Rectal smooth muscle tissue (tissue), 1 donor: ENCODE measurements at regions not wholly inside any gene's neighbourhood (a gene's known extent, or its start where the extent isn't known, plus 50 kb on each side); places are given as distances from the start of the nearest gene placed in this dataset.
"Not testable (repeated sequence)": the region's sequence is repeated elsewhere in the genome, so short reads cannot be mapped to it uniquely, and the experiment has no call there.

Experiments
- H3K27ac ChIP-seq: one replicate; pipeline ENCODE4 v1.7.0; 2013; ENCODE audit warnings: low read depth, low read length, inconsistent platforms
- H3K27me3 ChIP-seq: one replicate; pipeline ENCODE4 v1.7.0; 2013; ENCODE audit warnings: low read length; ENCODE audit not compliant: control insufficient read depth, insufficient read depth
- H3K36me3 ChIP-seq: one replicate; pipeline ENCODE4 v1.7.0; 2013; ENCODE audit warnings: low read length; ENCODE audit not compliant: control insufficient read depth, insufficient read depth
- H3K4me1 ChIP-seq: one replicate; pipeline ENCODE4 v1.7.0; 2013; ENCODE audit warnings: low read length; ENCODE audit not compliant: control insufficient read depth, insufficient read depth
- H3K4me3 ChIP-seq: one replicate; pipeline ENCODE4 v1.7.0; 2013; ENCODE audit warnings: low read length
- H3K9ac ChIP-seq: one replicate; pipeline ENCODE4 v1.7.0; 2013; ENCODE audit warnings: low read length

GRCh38 chr11:46204415-46204814 is 73.0 kb upstream of the CREB3L1 start:
- H3K9ac ChIP-seq, H3K36me3 ChIP-seq, H3K4me1 ChIP-seq, H3K27me3 ChIP-seq, H3K27ac ChIP-seq, H3K4me3 ChIP-seq: not testable (repeated sequence)

GRCh38 chr11:46203746-46204145 is 73.7 kb upstream of the CREB3L1 start:
- H3K4me1 ChIP-seq, result no peaks in the 10 kb centered on the region
- no peak overlapping the region for H3K9ac ChIP-seq
- no peaks in the 10 kb centered on the region for H3K27me3 ChIP-seq
- no peaks in the 10 kb centered on the region for H3K36me3 ChIP-seq
- no peak overlapping the region for H3K27ac ChIP-seq
- no peak overlapping the region for H3K4me3 ChIP-seq

GRCh38 chr11:46202696-46203391 is 74.6 kb upstream of the CREB3L1 start:
- H3K4me1 ChIP-seq, result no peaks in the 10 kb centered on the region
- H3K36me3 ChIP-seq, result no peaks in the 10 kb centered on the region
- no peak overlapping the region for H3K4me3 ChIP-seq
- H3K9ac ChIP-seq, result no peak overlapping the region
- H3K27me3 ChIP-seq, result no peaks in the 10 kb centered on the region
- H3K27ac ChIP-seq, result no peak overlapping the region

- no peaks in the 10 kb centered on the region for H3K27me3 ChIP-seq
- H3K4me3 ChIP-seq, result no peak overlapping the region
- H3K9ac ChIP-seq, result no peak overlapping the region
- no peaks in the 10 kb centered on the region for H3K4me1 ChIP-seq
- no peak overlapping the region for H3K27ac ChIP-seq
- no peaks in the 10 kb centered on the region for H3K36me3 ChIP-seq
Measured at GRCh38 chr11:46202149-46202548, 75.3 kb upstream of the CREB3L1 start.

- Histone ChIP-seq H3K9ac (no peak overlapping the region), H3K27ac (no peak overlapping the region), H3K4me1 (no peaks in the 10 kb centered on the region), H3K36me3 (no peaks in the 10 kb centered on the region), H3K4me3 (no peak overlapping the region), H3K27me3 (no peaks in the 10 kb centered on the region)
Measured at GRCh38 chr11:46200537-46201281, 76.8 kb upstream of the CREB3L1 start.

- no peaks in the 10 kb centered on the region for H3K27me3 ChIP-seq
- H3K27ac ChIP-seq, result no peak overlapping the region
- no peak overlapping the region for H3K4me3 ChIP-seq
- H3K4me1 ChIP-seq, result no peaks in the 10 kb centered on the region
- no peak overlapping the region for H3K9ac ChIP-seq
- H3K36me3 ChIP-seq, result no peaks in the 10 kb centered on the region
Measured at GRCh38 chr11:46198245-46199240, 77.3 kb upstream of the PHF21A start.

- Histone ChIP-seq H3K4me3 (no peak overlapping the region), H3K4me1 (no peaks in the 10 kb centered on the region), H3K36me3 (no peaks in the 10 kb centered on the region), H3K27ac (no peak overlapping the region), H3K27me3 (no peaks in the 10 kb centered on the region), H3K9ac (no peak overlapping the region)
Measured at GRCh38 chr11:46197421-46197820, 76.2 kb upstream of the PHF21A start.

- H3K27ac ChIP-seq, result no peak overlapping the region
- H3K9ac ChIP-seq, result no peak overlapping the region
- no peaks in the 10 kb centered on the region for H3K36me3 ChIP-seq
- no peak overlapping the region for H3K4me3 ChIP-seq
- no peaks in the 10 kb centered on the region for H3K27me3 ChIP-seq
- no peaks in the 10 kb centered on the region for H3K4me1 ChIP-seq
Measured at GRCh38 chr11:46188017-46188416, 66.8 kb upstream of the PHF21A start.

- H3K27me3 ChIP-seq, result no peaks in the 10 kb centered on the region
- no peaks in the 10 kb centered on the region for H3K36me3 ChIP-seq
- no peak overlapping the region for H3K9ac ChIP-seq
Measured at GRCh38 chr11:46183819-46184218, 62.6 kb upstream of the PHF21A start.

GRCh38 chr11:46181843-46182424 is 60.7 kb upstream of the PHF21A start:
- Histone ChIP-seq H3K27me3 (no peaks in the 10 kb centered on the region), H3K27ac (no peak overlapping the region), H3K4me1 (no peaks in the 10 kb centered on the region), H3K9ac (no peak overlapping the region), H3K4me3 (no peak overlapping the region), H3K36me3 (no peaks in the 10 kb centered on the region)

More at GRCh38 chr11:46183819-46184218, 62.6 kb upstream of the PHF21A start:
- no peak overlapping the region for H3K27ac ChIP-seq
- H3K4me3 ChIP-seq, result no peak overlapping the region
- H3K4me1 ChIP-seq, result no peaks in the 10 kb centered on the region

GRCh38 chr11:46181387-46181786 is 60.1 kb upstream of the PHF21A start:
- Histone ChIP-seq H3K36me3 (no peaks in the 10 kb centered on the region), H3K4me1 (no peaks in the 10 kb centered on the region), H3K27me3 (no peaks in the 10 kb centered on the region)

GRCh38 chr11:46180736-46181135 is 59.5 kb upstream of the PHF21A start:
- no peak overlapping the region for H3K27ac ChIP-seq
- no peaks in the 10 kb centered on the region for H3K4me1 ChIP-seq
- H3K9ac ChIP-seq, result no peak overlapping the region
- no peak overlapping the region for H3K4me3 ChIP-seq
- no peaks in the 10 kb centered on the region for H3K36me3 ChIP-seq
- H3K27me3 ChIP-seq, result no peaks in the 10 kb centered on the region

More at GRCh38 chr11:46181387-46181786, 60.1 kb upstream of the PHF21A start:
- no peak overlapping the region for H3K4me3 ChIP-seq
- H3K27ac ChIP-seq, result no peak overlapping the region
- no peak overlapping the region for H3K9ac ChIP-seq
